Activated CD4-positive, CD25-positive, alpha-beta regulatory T cell treated with anti-CD3 and anti-CD28 coated beads, Interleukin-2, amount 50 U/mL, for 24 hours (primary cell): ENCODE measurements at regions not wholly inside any gene's neighbourhood (a gene's known extent, or its start where the extent isn't known, plus 50 kb on each side); places are given as distances from the start of the nearest gene placed in this dataset.

Source experiments
- ATAC-seq, 2 donors: fragments of 150-1000 bp; cut with Tn5 transposase; one replicate each; pipeline ENCODE4 v1.10.0; 2021; ENCODE audit warnings: mild to moderate bottlenecking in 1 of 2, moderate library complexity in 1 of 2

- ATAC-seq = peak; percentile 53 to 64
Observed at GRCh38 chr4:14749910-14750309, 252.4 kb upstream of the CPEB2 start.

GRCh38 chr4:14752341-14753046 is 249.8 kb upstream of the CPEB2 start:
- no peak for ATAC-seq

- peak in 1 of 2 donors; percentile 56 for ATAC-seq
Observed at GRCh38 chr4:14767142-14767541, 235.1 kb upstream of the CPEB2 start.

GRCh38 chr4:14768449-14768848 is 233.8 kb upstream of the CPEB2 start:
- no peak for ATAC-seq

- no peak for ATAC-seq
Observed at GRCh38 chr4:14769993-14770392, 232.3 kb upstream of the CPEB2 start.

GRCh38 chr4:14771094-14771493 is 231.2 kb upstream of the CPEB2 start:
- no peak for ATAC-seq

GRCh38 chr4:14771504-14772175 is 230.6 kb upstream of the CPEB2 start:
- ATAC-seq = no peak

GRCh38 chr4:14772388-14772787 is 229.9 kb upstream of the CPEB2 start:
- peak; percentile 48 to 75 for ATAC-seq

GRCh38 chr4:14783011-14783877 is 219.0 kb upstream of the CPEB2 start:
- peak; percentile 85 to 91 for ATAC-seq

- ATAC-seq = no peak
Observed at GRCh38 chr4:14787221-14787620, 215.1 kb upstream of the CPEB2 start.

- ATAC-seq = no peak
Observed at GRCh38 chr4:14787894-14788293, 214.4 kb upstream of the CPEB2 start.

GRCh38 chr4:14790494-14790893 is 211.8 kb upstream of the CPEB2 start:
- ATAC-seq = peak; percentile 38 to 64

GRCh38 chr4:14792702-14793227 is 209.5 kb upstream of the CPEB2 start:
- no peak for ATAC-seq

GRCh38 chr4:14800977-14801376 is 201.3 kb upstream of the CPEB2 start:
- ATAC-seq = no peak

- ATAC-seq = no peak
Observed at GRCh38 chr4:14802596-14802995, 199.7 kb upstream of the CPEB2 start.

GRCh38 chr4:14807856-14808255 is 194.4 kb upstream of the CPEB2 start:
- ATAC-seq = no peak

- no peak for ATAC-seq
Observed at GRCh38 chr4:14809203-14809602, 193.1 kb upstream of the CPEB2 start.

- no peak for ATAC-seq
Observed at GRCh38 chr4:14810121-14810520, 192.2 kb upstream of the CPEB2 start.

- no peak for ATAC-seq
Observed at GRCh38 chr4:14810568-14810967, 191.7 kb upstream of the CPEB2 start.

GRCh38 chr4:14812101-14812500 is 190.2 kb upstream of the CPEB2 start:
- ATAC-seq = no peak

- ATAC-seq = no peak
Observed at GRCh38 chr4:14816623-14817261, 185.5 kb upstream of the CPEB2 start.

GRCh38 chr4:14824189-14824588 is 178.1 kb upstream of the CPEB2 start:
- ATAC-seq = no peak

GRCh38 chr4:14827111-14827510 is 175.2 kb upstream of the CPEB2 start:
- ATAC-seq = no peak
